PC-3 (cell line): ENCODE measurements at regions not wholly inside any gene's neighbourhood (a gene's known extent, or its start where the extent isn't known, plus 50 kb on each side); places are given as distances from the start of the nearest gene placed in this dataset.

Source experiments
- CTCF ChIP-seq: fragments of 300-600 bp; sonication (generic); conservative IDR thresholded peaks from 2 replicates; pipeline ENCODE4 v1.5.1; 2017; ENCODE audit warnings: antibody characterized with exemption, low read depth, mild to moderate bottlenecking, low read length
- EZH2 ChIP-seq: fragments of 300-600 bp; sonication (generic); IDR thresholded peaks from one replicate; pipeline ENCODE4 v1.6.1; 2017; ENCODE audit warnings: antibody characterized with exemption, mild to moderate bottlenecking, low read length; ENCODE audit not compliant: unreplicated experiment
- EZH2phosphoT487 ChIP-seq: fragments of 300-600 bp; sonication (generic); IDR thresholded peaks from 2 replicates; pipeline ENCODE4 v1.6.1; 2018; ENCODE audit warnings: mild to moderate bottlenecking, antibody characterized with exemption, low read length, borderline replicate concordance

- TF ChIP-seq EZH2 (no peak), CTCF (no peak), EZH2phosphoT487 (no peak)
Observed at GRCh38 chr21:32869459-32869858, 97.9 kb upstream of the PAXBP1 start.
